Hepatocyte (in vitro differentiated cells): ENCODE measurements at regions not wholly inside any gene's neighbourhood (a gene's known extent, or its start where the extent isn't known, plus 50 kb on each side); places are given as distances from the start of the nearest gene placed in this dataset.
A peak's percentile ranks its signal among the peaks of the same experiment; 100 is the strongest.

Experiments used
- DNase-seq: peaks from one replicate; pipeline ENCODE4 v3.0.0-alpha.2; 2016; ENCODE audit warnings: low spot score
- H2AFZ ChIP-seq: fragments of 200-600 bp; sonication (generic); 2 replicates; pipeline ENCODE4 v1.6.0; 2016; ENCODE audit warnings: antibody characterized with exemption, mild to moderate bottlenecking
- H3K27ac ChIP-seq: fragments of 200-600 bp; sonication (generic); 2 replicates; pipeline ENCODE4 v1.5.1; 2016; ENCODE audit warnings: mild to moderate bottlenecking
- H3K27me3 ChIP-seq: fragments of 200-600 bp; sonication (generic); 2 replicates; pipeline ENCODE4 v1.6.1; 2016
- H3K36me3 ChIP-seq: fragments of 200-600 bp; sonication (generic); replicated peaks from 2 replicates; pipeline ENCODE4 v1.5.1; 2016; ENCODE audit warnings: low read depth; ENCODE audit not compliant: insufficient read depth
- H3K4me1 ChIP-seq: fragments of 200-600 bp; sonication (generic); 2 replicates; pipeline ENCODE4 v1.5.1; 2016; ENCODE audit warnings: mild to moderate bottlenecking, moderate library complexity; ENCODE audit not compliant: insufficient read depth
- H3K4me2 ChIP-seq: fragments of 200-600 bp; sonication (generic); 2 replicates; pipeline ENCODE4 v1.6.0; 2016
- H3K4me3 ChIP-seq: fragments of 200-600 bp; sonication (generic); 2 replicates; pipeline ENCODE4 v1.5.1; 2016; ENCODE audit warnings: mild to moderate bottlenecking
- H3K79me2 ChIP-seq: fragments of 200-600 bp; sonication (generic); 2 replicates; pipeline ENCODE4 v1.6.0; 2017; ENCODE audit warnings: mild to moderate bottlenecking
- H3K9me2 ChIP-seq: fragments of 200-600 bp; sonication (generic); replicated peaks from 2 replicates; pipeline ENCODE4 v1.6.0; 2017; ENCODE audit warnings: mild to moderate bottlenecking; ENCODE audit not compliant: insufficient read depth
- H3K9me3 ChIP-seq: fragments of 200-600 bp; sonication (generic); 2 replicates; pipeline ENCODE4 v1.5.1; 2016; ENCODE audit warnings: low read depth, mild to moderate bottlenecking
- H4K20me1 ChIP-seq: fragments of 200-600 bp; sonication (generic); 2 replicates; pipeline ENCODE4 v1.6.0; 2016; ENCODE audit warnings: mild to moderate bottlenecking; ENCODE audit not compliant: insufficient read depth, poor library complexity, severe bottlenecking
- CTCF ChIP-seq: fragments of 200-600 bp; sonication (generic); IDR thresholded peaks from 2 replicates; pipeline ENCODE4 v1.5.1; 2016; ENCODE audit warnings: antibody characterized with exemption, mild to moderate bottlenecking; ENCODE audit not compliant: poor library complexity
- EZH2 ChIP-seq: fragments of 200-600 bp; sonication (generic); IDR thresholded peaks from 2 replicates; pipeline ENCODE4 v1.6.1; 2016; ENCODE audit warnings: antibody characterized with exemption, mild to moderate bottlenecking, borderline replicate concordance
- EZH2phosphoT487 ChIP-seq: fragments of 200-600 bp; sonication (generic); IDR thresholded peaks from one replicate; pipeline ENCODE4 v1.6.1; 2018; ENCODE audit warnings: antibody characterized with exemption, mild to moderate bottlenecking, low read depth, moderate library complexity; ENCODE audit not compliant: unreplicated experiment, severe bottlenecking
- WGBS: methylation state at CpG from one replicate; pipeline ENCODE4 v1.1.6; 2016; ENCODE audit warnings: low lambda C conversion rate; ENCODE audit errors: missing lambda C conversion rate; 5-methylcytosine and 5-hydroxymethylcytosine counted together

- no peak overlapping the region for H2AFZ ChIP-seq
- WGBS: 48% methylated on average over 7 of the region's 7 CpGs
- no peak overlapping the region for H3K4me3 ChIP-seq
- peak; percentile 29 for DNase-seq
- peak overlapping the region; percentile 55 for H3K4me2 ChIP-seq
- TF ChIP-seq EZH2 (no peak), CTCF (no peak), EZH2phosphoT487 (no peak)
- no peaks in the 10 kb centered on the region for H3K4me1 ChIP-seq
- H3K9me3 ChIP-seq: no peaks in the 10 kb centered on the region
- H3K27ac ChIP-seq: peak overlapping the region; percentile 74
- no peaks in the 10 kb centered on the region for H3K9me2 ChIP-seq
- H3K36me3 ChIP-seq: no peaks in the 10 kb centered on the region
- no peaks in the 10 kb centered on the region for H3K79me2 ChIP-seq
- H3K27me3 ChIP-seq: no peaks in the 10 kb centered on the region
- no peaks in the 10 kb centered on the region for H4K20me1 ChIP-seq
Measured at GRCh38 chr2:145652571-145653545, 1132.9 kb upstream of the ZEB2 start.

- DNase-seq: no peak
- Histone ChIP-seq H3K27ac (peak overlapping the region; percentile 74), H3K36me3 (no peaks in the 10 kb centered on the region), H3K79me2 (no peaks in the 10 kb centered on the region), H3K9me3 (no peaks in the 10 kb centered on the region), H4K20me1 (no peaks in the 10 kb centered on the region), H3K4me3 (no peak overlapping the region), H3K27me3 (no peaks in the 10 kb centered on the region), H3K4me1 (no peaks in the 10 kb centered on the region), H3K4me2 (peak overlapping the region; percentile 55), H3K9me2 (no peaks in the 10 kb centered on the region), H2AFZ (no peak overlapping the region)
- 56% methylated on average over 2 of the region's 2 CpGs for WGBS
- TF ChIP-seq EZH2phosphoT487 (no peak), CTCF (no peak), EZH2 (no peak)
Measured at GRCh38 chr2:145652036-145652435, 1132.1 kb upstream of the ZEB2 start.

- Histone ChIP-seq H3K9me2 (no peaks in the 10 kb centered on the region), H2AFZ (no peak overlapping the region), H3K27me3 (no peaks in the 10 kb centered on the region), H3K79me2 (no peaks in the 10 kb centered on the region), H4K20me1 (no peaks in the 10 kb centered on the region), H3K27ac (no peak overlapping the region), H3K4me1 (no peaks in the 10 kb centered on the region), H3K4me2 (no peak overlapping the region), H3K9me3 (no peaks in the 10 kb centered on the region), H3K4me3 (no peak overlapping the region), H3K36me3 (no peaks in the 10 kb centered on the region)
- TF ChIP-seq EZH2: no peak
- no peak for TF ChIP-seq EZH2phosphoT487
- no peak for TF ChIP-seq CTCF
- DNase-seq: no peak
Measured at GRCh38 chr2:145650226-145650625, 1130.3 kb upstream of the ZEB2 start.
